ENCODE measurements at regions not wholly inside any gene's neighbourhood (a gene's known extent, or its start where the extent isn't known, plus 50 kb on each side); places are given as distances from the start of the nearest gene placed in this dataset.

DNA sequence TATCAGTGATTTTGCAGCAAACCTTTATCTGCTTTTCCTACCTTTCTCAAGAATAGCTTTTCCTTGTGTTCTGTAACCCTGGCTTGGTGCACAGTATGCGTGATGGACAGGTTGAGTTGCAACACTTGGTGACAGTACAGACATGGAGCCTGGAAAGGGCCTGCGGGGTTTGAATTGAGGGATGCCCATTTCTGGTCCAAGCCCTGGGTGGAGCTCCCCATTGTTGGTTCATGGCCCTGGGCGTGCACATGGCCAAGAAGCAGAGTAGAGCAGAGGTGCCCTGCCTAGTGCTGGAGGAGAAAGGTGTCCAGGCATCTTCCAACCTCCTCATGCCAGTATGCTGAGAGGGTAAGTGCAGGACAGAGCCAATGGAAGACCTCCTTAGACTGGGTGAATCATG is 106.6 kb upstream of the MKLN1 start:
- TF ChIP-seq EP300 (IDR thresholded peaks at IDR 0.05) (no peak), POLR2A (IDR thresholded peaks at IDR 0.05) (no peak)
- TF ChIP-seq, protein P1, sequence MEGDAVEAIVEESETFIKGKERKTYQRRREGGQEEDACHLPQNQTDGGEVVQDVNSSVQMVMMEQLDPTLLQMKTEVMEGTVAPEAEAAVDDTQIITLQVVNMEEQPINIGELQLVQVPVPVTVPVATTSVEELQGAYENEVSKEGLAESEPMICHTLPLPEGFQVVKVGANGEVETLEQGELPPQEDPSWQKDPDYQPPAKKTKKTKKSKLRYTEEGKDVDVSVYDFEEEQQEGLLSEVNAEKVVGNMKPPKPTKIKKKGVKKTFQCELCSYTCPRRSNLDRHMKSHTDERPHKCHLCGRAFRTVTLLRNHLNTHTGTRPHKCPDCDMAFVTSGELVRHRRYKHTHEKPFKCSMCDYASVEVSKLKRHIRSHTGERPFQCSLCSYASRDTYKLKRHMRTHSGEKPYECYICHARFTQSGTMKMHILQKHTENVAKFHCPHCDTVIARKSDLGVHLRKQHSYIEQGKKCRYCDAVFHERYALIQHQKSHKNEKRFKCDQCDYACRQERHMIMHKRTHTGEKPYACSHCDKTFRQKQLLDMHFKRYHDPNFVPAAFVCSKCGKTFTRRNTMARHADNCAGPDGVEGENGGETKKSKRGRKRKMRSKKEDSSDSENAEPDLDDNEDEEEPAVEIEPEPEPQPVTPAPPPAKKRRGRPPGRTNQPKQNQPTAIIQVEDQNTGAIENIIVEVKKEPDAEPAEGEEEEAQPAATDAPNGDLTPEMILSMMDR (IDR thresholded peaks at IDR 0.05): no peak

Measured in tibial nerve (tissue), 4 donors.